Suprapubic skin (tissue), 4 donors: ENCODE measurements at regions not wholly inside any gene's neighbourhood (a gene's known extent, or its start where the extent isn't known, plus 50 kb on each side); places are given as distances from the start of the nearest gene placed in this dataset.
"Not testable (repeated sequence)": the region's sequence is repeated elsewhere in the genome, so short reads cannot be mapped to it uniquely, and the experiment has no call there.

Source experiments
- DNase-seq, 2 donors: peaks; one replicate each; pipeline ENCODE4 v3.0.0-alpha.2; 2019; ENCODE audit warnings: low spot score in 2 of 2
- H3K27ac ChIP-seq: fragments of 200-600 bp; sonication (generic); one replicate; pipeline ENCODE4 v1.5.1; 2019
- H3K27me3 ChIP-seq: fragments of 200-600 bp; sonication (generic); one replicate; pipeline ENCODE4 v1.5.1; 2019
- H3K36me3 ChIP-seq: fragments of 200-600 bp; sonication (generic); one replicate; pipeline ENCODE4 v1.5.1; 2019
- H3K4me1 ChIP-seq: fragments of 200-600 bp; sonication (generic); one replicate; pipeline ENCODE4 v1.5.1; 2019
- H3K4me3 ChIP-seq: fragments of 200-600 bp; sonication (generic); one replicate; pipeline ENCODE4 v1.5.1; 2019; ENCODE audit warnings: mild to moderate bottlenecking
- H3K9me3 ChIP-seq: fragments of 200-600 bp; sonication (generic); one replicate; pipeline ENCODE4 v1.5.1; 2019
- CTCF ChIP-seq, 2 donors: fragments of 200-600 bp in 1 of 2; fragments of 450-650 bp in 1 of 2; sonication (generic) in 1 of 2; IDR thresholded peaks; one replicate each; pipeline ENCODE4 v1.5.1; 2016 to 2019; ENCODE audit warnings: antibody characterized with exemption in 2 of 2, mild to moderate bottlenecking in 1 of 2, moderate library complexity in 1 of 2
- EP300 ChIP-seq: sonication (generic); formaldehyde crosslinking; IDR thresholded peaks from one replicate; pipeline ENCODE4 v1.6.1; 2017; ENCODE audit warnings: antibody characterized with exemption
- POLR2A ChIP-seq, 2 donors: fragments of 450-650 bp; IDR thresholded peaks; one replicate each; pipeline ENCODE4 v1.6.1; 2017; ENCODE audit warnings: antibody characterized with exemption in 2 of 2, mild to moderate bottlenecking in 2 of 2, moderate library complexity in 2 of 2
- POLR2AphosphoS5 ChIP-seq, 3 donors: sonication (generic); formaldehyde crosslinking; IDR thresholded peaks; one replicate each; pipeline ENCODE4 v1.6.1; 2017; ENCODE audit warnings: antibody characterized with exemption in 3 of 3
- WGBS: methylation state at CpG from one replicate; pipeline ENCODE4 v1.1.5; 2018; 5-methylcytosine and 5-hydroxymethylcytosine counted together

GRCh38 chr22:23437779-23438178 lies 142.3 kb downstream of the IGLL1 start:
- no peaks in the 10 kb centered on the region for H3K27me3 ChIP-seq
- no peaks in the 10 kb centered on the region for H3K9me3 ChIP-seq
- TF ChIP-seq POLR2A (IDR thresholded peaks at IDR 0.05) = no peak
- no peak for TF ChIP-seq EP300
- TF ChIP-seq POLR2AphosphoS5 (IDR thresholded peaks at IDR 0.05) = no peak
- 89% methylated on average over 16 of the region's 16 CpGs for WGBS
- H3K4me1 ChIP-seq = peaks cover 10% of the 10 kb centered on the region
- no peak overlapping the region for H3K4me3 ChIP-seq
- no peak overlapping the region for H3K27ac ChIP-seq
- DNase-seq = no peak
- H3K36me3 ChIP-seq = no peaks in the 10 kb centered on the region

GRCh38 chr22:23437107-23437395 lies 143.0 kb downstream of the IGLL1 start:
- H3K36me3 ChIP-seq, DNase-seq, H3K27me3 ChIP-seq, H3K9me3 ChIP-seq, H3K4me3 ChIP-seq, H3K27ac ChIP-seq: not testable (repeated sequence)
- peaks cover 12% of the 10 kb centered on the region for H3K4me1 ChIP-seq
- no CpG with 5 or more reads among the region's 7 CpGs for WGBS

GRCh38 chr22:23436354-23437106 lies 143.6 kb downstream of the IGLL1 start:
- WGBS = 75% methylated on average over 17 of the region's 23 CpGs
- not testable (repeated sequence) for H3K36me3 ChIP-seq, H3K27ac ChIP-seq, H3K4me3 ChIP-seq, H3K27me3 ChIP-seq, H3K9me3 ChIP-seq
- H3K4me1 ChIP-seq = peaks cover 12% of the 10 kb centered on the region
- DNase-seq = peak in 1 of 2 donors; percentile 48

GRCh38 chr22:23435186-23435585 lies 144.9 kb downstream of the IGLL1 start:
- not testable (repeated sequence) for H3K9me3 ChIP-seq, H3K4me3 ChIP-seq, H3K27me3 ChIP-seq, H3K36me3 ChIP-seq, H3K27ac ChIP-seq
- DNase-seq = peak in 1 of 2 donors; percentile 52
- WGBS = no CpG with 5 or more reads among the region's 16 CpGs
- peaks cover 12% of the 10 kb centered on the region for H3K4me1 ChIP-seq

- H3K9me3 ChIP-seq, H3K27me3 ChIP-seq, H3K36me3 ChIP-seq, H3K27ac ChIP-seq, H3K4me3 ChIP-seq: not testable (repeated sequence)
- peak in 1 of 2 donors; percentile 54 for DNase-seq
- 89% methylated on average over 13 of the region's 29 CpGs for WGBS
- H3K4me1 ChIP-seq = peaks cover 12% of the 10 kb centered on the region
Observed at GRCh38 chr22:23434198-23434830, 145.8 kb downstream of the IGLL1 start.

- peak in 1 of 2 donors; percentile 62 for DNase-seq
- peak overlapping the region; percentile 39 for H3K4me3 ChIP-seq
Observed at GRCh38 chr22:23433127-23434005, 146.7 kb downstream of the IGLL1 start.

GRCh38 chr22:23432719-23433118 lies 147.4 kb downstream of the IGLL1 start:
- WGBS = 76% methylated on average over 10 of the region's 10 CpGs
- not testable (repeated sequence) for H3K9me3 ChIP-seq, H3K27me3 ChIP-seq, H3K27ac ChIP-seq, H3K36me3 ChIP-seq, H3K4me3 ChIP-seq, DNase-seq
- H3K4me1 ChIP-seq = peaks cover 12% of the 10 kb centered on the region

More at GRCh38 chr22:23433127-23434005, 146.7 kb downstream of the IGLL1 start:
- 12% methylated on average over 21 of the region's 35 CpGs for WGBS
- peaks cover 12% of the 10 kb centered on the region for H3K4me1 ChIP-seq
- H3K27ac ChIP-seq, H3K27me3 ChIP-seq, H3K9me3 ChIP-seq, H3K36me3 ChIP-seq: not testable (repeated sequence)
- TF ChIP-seq CTCF (IDR thresholded peaks at IDR 0.05) = peak; percentile 19 to 64

GRCh38 chr22:23431337-23432072 lies 148.6 kb downstream of the IGLL1 start:
- WGBS = 72% methylated on average over 20 of the region's 20 CpGs
- Histone ChIP-seq H3K4me1 (peaks cover 12% of the 10 kb centered on the region), H3K9me3 (peaks cover 6% of the 10 kb centered on the region), H3K27me3 (peaks cover 9% of the 10 kb centered on the region), H3K27ac (no peak overlapping the region), H3K4me3 (no peak overlapping the region), H3K36me3 (no peaks in the 10 kb centered on the region)
- no peak for DNase-seq
- TF ChIP-seq POLR2A (IDR thresholded peaks at IDR 0.05) (no peak), POLR2AphosphoS5 (IDR thresholded peaks at IDR 0.05) (no peak), CTCF (IDR thresholded peaks at IDR 0.05) (no peak), EP300 (no peak)

GRCh38 chr22:23424551-23425068 lies 155.5 kb downstream of the IGLL1 start:
- H3K4me3 ChIP-seq, H3K4me1 ChIP-seq, H3K36me3 ChIP-seq, H3K27me3 ChIP-seq, H3K9me3 ChIP-seq, DNase-seq, H3K27ac ChIP-seq: not testable (repeated sequence)
- 82% methylated on average over 5 of the region's 5 CpGs for WGBS
